ENCODE measurements at regions not wholly inside any gene's neighbourhood (a gene's known extent, or its start where the extent isn't known, plus 50 kb on each side); places are given as distances from the start of the nearest gene placed in this dataset.

DNA sequence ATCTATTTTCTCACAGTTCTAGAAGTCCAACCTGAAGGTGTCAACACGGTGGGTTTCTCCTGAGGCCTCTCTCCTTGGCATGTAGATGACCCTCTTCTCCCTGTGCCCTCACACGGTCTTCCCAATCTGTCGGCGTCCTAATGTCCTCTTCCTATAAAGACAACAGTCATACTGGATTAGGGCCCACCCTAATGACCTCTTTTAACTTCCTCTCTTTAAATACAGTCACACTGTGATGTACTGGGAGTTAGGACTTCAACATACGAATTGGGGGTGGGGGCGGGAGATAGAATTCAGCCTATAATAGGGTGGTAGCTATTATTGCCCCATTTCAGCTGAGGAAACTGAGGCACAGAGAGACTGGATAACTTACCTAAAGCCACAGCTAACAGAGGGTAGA, 70.2 kb downstream of the SMIM20 start (continued):
- TF ChIP-seq, protein P1, sequence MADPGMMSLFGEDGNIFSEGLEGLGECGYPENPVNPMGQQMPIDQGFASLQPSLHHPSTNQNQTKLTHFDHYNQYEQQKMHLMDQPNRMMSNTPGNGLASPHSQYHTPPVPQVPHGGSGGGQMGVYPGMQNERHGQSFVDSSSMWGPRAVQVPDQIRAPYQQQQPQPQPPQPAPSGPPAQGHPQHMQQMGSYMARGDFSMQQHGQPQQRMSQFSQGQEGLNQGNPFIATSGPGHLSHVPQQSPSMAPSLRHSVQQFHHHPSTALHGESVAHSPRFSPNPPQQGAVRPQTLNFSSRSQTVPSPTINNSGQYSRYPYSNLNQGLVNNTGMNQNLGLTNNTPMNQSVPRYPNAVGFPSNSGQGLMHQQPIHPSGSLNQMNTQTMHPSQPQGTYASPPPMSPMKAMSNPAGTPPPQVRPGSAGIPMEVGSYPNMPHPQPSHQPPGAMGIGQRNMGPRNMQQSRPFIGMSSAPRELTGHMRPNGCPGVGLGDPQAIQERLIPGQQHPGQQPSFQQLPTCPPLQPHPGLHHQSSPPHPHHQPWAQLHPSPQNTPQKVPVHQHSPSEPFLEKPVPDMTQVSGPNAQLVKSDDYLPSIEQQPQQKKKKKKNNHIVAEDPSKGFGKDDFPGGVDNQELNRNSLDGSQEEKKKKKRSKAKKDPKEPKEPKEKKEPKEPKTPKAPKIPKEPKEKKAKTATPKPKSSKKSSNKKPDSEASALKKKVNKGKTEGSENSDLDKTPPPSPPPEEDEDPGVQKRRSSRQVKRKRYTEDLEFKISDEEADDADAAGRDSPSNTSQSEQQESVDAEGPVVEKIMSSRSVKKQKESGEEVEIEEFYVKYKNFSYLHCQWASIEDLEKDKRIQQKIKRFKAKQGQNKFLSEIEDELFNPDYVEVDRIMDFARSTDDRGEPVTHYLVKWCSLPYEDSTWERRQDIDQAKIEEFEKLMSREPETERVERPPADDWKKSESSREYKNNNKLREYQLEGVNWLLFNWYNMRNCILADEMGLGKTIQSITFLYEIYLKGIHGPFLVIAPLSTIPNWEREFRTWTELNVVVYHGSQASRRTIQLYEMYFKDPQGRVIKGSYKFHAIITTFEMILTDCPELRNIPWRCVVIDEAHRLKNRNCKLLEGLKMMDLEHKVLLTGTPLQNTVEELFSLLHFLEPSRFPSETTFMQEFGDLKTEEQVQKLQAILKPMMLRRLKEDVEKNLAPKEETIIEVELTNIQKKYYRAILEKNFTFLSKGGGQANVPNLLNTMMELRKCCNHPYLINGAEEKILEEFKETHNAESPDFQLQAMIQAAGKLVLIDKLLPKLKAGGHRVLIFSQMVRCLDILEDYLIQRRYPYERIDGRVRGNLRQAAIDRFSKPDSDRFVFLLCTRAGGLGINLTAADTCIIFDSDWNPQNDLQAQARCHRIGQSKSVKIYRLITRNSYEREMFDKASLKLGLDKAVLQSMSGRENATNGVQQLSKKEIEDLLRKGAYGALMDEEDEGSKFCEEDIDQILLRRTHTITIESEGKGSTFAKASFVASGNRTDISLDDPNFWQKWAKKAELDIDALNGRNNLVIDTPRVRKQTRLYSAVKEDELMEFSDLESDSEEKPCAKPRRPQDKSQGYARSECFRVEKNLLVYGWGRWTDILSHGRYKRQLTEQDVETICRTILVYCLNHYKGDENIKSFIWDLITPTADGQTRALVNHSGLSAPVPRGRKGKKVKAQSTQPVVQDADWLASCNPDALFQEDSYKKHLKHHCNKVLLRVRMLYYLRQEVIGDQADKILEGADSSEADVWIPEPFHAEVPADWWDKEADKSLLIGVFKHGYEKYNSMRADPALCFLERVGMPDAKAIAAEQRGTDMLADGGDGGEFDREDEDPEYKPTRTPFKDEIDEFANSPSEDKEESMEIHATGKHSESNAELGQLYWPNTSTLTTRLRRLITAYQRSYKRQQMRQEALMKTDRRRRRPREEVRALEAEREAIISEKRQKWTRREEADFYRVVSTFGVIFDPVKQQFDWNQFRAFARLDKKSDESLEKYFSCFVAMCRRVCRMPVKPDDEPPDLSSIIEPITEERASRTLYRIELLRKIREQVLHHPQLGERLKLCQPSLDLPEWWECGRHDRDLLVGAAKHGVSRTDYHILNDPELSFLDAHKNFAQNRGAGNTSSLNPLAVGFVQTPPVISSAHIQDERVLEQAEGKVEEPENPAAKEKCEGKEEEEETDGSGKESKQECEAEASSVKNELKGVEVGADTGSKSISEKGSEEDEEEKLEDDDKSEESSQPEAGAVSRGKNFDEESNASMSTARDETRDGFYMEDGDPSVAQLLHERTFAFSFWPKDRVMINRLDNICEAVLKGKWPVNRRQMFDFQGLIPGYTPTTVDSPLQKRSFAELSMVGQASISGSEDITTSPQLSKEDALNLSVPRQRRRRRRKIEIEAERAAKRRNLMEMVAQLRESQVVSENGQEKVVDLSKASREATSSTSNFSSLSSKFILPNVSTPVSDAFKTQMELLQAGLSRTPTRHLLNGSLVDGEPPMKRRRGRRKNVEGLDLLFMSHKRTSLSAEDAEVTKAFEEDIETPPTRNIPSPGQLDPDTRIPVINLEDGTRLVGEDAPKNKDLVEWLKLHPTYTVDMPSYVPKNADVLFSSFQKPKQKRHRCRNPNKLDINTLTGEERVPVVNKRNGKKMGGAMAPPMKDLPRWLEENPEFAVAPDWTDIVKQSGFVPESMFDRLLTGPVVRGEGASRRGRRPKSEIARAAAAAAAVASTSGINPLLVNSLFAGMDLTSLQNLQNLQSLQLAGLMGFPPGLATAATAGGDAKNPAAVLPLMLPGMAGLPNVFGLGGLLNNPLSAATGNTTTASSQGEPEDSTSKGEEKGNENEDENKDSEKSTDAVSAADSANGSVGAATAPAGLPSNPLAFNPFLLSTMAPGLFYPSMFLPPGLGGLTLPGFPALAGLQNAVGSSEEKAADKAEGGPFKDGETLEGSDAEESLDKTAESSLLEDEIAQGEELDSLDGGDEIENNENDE (IDR thresholded peaks at IDR 0.05; ENCODE audit: insufficient replicate concordance, low read length) = no peak
- TF ChIP-seq SP2 (IDR thresholded peaks at IDR 0.05; ENCODE audit: low read length) (no peak), JUN (IDR thresholded peaks at IDR 0.05; ENCODE audit: low read depth, low read length) (no peak), TEAD4 (IDR thresholded peaks at IDR 0.05; ENCODE audit: low read depth, low read length) (no peak)

All from H1 (cell line).